ENCODE measurements at regions not wholly inside any gene's neighbourhood (a gene's known extent, or its start where the extent isn't known, plus 50 kb on each side); places are given as distances from the start of the nearest gene placed in this dataset.

DNA sequence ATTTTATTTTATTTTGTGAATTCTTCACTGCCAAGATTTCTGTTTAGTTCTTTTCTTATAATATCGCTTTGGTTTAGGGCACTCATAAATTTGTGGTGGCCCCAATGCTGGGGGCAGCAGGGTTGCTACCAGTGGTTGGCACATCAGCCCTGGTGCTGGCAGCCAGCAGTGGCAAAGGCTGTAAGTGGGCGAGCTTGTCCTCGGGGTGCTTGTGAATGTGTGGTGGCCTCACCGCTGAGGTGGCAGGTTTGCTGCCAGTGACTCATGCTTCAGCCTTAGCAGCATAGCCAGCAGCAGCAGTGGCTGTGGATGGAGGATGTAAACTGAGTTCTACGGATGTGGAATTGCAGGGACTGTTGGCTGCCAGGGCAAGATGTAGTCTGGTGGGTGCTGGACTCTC lies 262.9 kb upstream of the DMAC1 start:
- 86 to 94% methylated on average over 5 of the region's 5 CpGs for WGBS, 2 donors
- Histone ChIP-seq H3K27me3 (no peaks in the 10 kb centered on the region), H3K4me3 (no peak overlapping the region), H3K9me3 (peaks cover 0 to 34% (median 0%) of the 10 kb centered on the region in 11 donors), H3K27ac (no peak overlapping the region), H3K36me3 (no peaks in the 10 kb centered on the region), H3K4me1 (no peaks in the 10 kb centered on the region)
- intact Hi-C loops (cut with DNase I): no loop called here
- TF ChIP-seq, protein P1, sequence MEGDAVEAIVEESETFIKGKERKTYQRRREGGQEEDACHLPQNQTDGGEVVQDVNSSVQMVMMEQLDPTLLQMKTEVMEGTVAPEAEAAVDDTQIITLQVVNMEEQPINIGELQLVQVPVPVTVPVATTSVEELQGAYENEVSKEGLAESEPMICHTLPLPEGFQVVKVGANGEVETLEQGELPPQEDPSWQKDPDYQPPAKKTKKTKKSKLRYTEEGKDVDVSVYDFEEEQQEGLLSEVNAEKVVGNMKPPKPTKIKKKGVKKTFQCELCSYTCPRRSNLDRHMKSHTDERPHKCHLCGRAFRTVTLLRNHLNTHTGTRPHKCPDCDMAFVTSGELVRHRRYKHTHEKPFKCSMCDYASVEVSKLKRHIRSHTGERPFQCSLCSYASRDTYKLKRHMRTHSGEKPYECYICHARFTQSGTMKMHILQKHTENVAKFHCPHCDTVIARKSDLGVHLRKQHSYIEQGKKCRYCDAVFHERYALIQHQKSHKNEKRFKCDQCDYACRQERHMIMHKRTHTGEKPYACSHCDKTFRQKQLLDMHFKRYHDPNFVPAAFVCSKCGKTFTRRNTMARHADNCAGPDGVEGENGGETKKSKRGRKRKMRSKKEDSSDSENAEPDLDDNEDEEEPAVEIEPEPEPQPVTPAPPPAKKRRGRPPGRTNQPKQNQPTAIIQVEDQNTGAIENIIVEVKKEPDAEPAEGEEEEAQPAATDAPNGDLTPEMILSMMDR (IDR thresholded peaks at IDR 0.05): no peak
- ATAC-seq: no peak
- no peak for DNase-seq

DNA sequence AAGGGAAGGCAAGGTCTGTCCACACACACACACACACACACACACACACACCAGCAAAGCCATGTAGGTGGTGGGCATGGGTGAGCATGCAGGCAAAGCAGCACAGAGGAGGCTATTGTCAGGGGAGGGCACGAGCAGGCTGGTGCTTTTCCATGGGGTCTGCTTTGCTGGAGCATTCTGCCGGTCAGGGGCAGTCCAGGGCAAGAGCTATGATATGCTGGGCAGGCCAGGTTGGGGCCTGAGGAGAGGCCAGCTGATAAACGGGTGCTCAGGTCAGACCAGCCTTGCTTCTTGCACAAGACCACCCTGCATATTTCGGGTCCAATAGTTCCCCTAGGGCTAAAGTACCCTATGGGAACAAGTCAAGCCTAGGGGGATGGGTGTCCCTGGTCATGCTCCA lies 253.9 kb upstream of the DMAC1 start:
- 79 to 83% methylated on average over 4 of the region's 4 CpGs for WGBS, 2 donors
- TF ChIP-seq, protein P1 (IDR thresholded peaks at IDR 0.05): no peak
- H3K27me3 ChIP-seq: no peaks in the 10 kb centered on the region
- H3K4me3 ChIP-seq: no peak overlapping the region
- ATAC-seq (no peak), DNase-seq (no peak)
- H3K4me1 ChIP-seq: no peaks in the 10 kb centered on the region
- no peaks in the 10 kb centered on the region for H3K36me3 ChIP-seq
- intact Hi-C loops (cut with DNase I): no loop called here
- peaks cover 0 to 40% (median 10%) of the 10 kb centered on the region in 11 donors for H3K9me3 ChIP-seq
- no peak overlapping the region for H3K27ac ChIP-seq

DNA sequence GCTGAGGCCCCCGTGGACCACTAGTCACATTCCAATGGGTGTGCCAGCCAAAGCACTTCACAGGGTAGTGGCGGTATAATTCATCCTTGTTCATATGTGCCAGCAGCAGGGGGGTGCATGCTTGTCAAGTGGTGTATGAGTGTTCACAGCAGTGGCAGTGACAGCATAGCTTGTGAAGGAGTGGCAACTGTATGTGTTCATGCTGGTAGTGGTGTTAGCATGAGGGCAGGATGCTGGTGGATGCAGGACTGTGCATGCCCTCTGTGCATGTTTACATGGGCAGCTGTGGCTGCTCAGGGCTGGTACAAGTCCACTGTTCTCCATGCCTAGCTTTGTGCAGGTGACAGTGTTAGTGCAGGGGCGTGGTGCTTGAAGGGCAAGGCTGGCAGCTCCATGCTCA lies 253.4 kb upstream of the DMAC1 start:
- intact Hi-C loops (cut with DNase I): no loop called here
- peaks cover 0 to 40% (median 10%) of the 10 kb centered on the region in 11 donors for H3K9me3 ChIP-seq
- H3K4me1 ChIP-seq: no peaks in the 10 kb centered on the region
- H3K27me3 ChIP-seq: no peaks in the 10 kb centered on the region
- no peak for ATAC-seq
- H3K4me3 ChIP-seq: no peak overlapping the region
- no peaks in the 10 kb centered on the region for H3K36me3 ChIP-seq
- DNase-seq: no peak
- no peak overlapping the region for H3K27ac ChIP-seq
- WGBS, 2 donors: 82 to 85% methylated on average over 3 of the region's 3 CpGs
- TF ChIP-seq, protein P1 (IDR thresholded peaks at IDR 0.05): no peak

DNA sequence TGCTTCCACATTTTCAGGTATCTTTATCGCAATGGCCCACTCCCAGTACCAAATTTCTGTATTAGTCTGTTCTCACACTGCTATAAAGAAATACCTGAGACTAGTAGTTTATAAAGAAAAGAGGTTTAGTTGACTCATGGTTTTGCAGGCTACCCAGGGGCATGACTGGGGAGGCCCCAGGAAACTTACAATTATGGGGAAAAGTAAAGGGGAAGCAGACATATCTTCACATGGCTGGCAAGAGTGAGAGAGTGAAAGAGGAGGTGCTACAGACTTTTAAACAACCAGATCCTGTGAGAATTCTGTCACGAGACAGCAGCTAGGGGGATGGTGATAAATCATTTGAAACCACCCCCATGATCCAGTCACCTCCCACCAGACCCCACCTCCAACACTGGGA lies 238.2 kb upstream of the DMAC1 start:
- DNase-seq (no peak), ATAC-seq (no peak)
- Histone ChIP-seq H3K36me3 (no peaks in the 10 kb centered on the region), H3K27me3 (no peaks in the 10 kb centered on the region), H3K4me3 (no peak overlapping the region), H3K4me1 (no peaks in the 10 kb centered on the region), H3K9me3 (peaks cover 0 to 44% (median 7%) of the 10 kb centered on the region in 11 donors), H3K27ac (no peak overlapping the region)
- intact Hi-C loops (cut with DNase I): no loop called here
- WGBS, 2 donors: 67 to 79% methylated on average over 2 of the region's 2 CpGs
- TF ChIP-seq, protein P1 (IDR thresholded peaks at IDR 0.05): no peak
